ENCODE measurements at regions not wholly inside any gene's neighbourhood (a gene's known extent, or its start where the extent isn't known, plus 50 kb on each side); places are given as distances from the start of the nearest gene placed in this dataset.

DNA sequence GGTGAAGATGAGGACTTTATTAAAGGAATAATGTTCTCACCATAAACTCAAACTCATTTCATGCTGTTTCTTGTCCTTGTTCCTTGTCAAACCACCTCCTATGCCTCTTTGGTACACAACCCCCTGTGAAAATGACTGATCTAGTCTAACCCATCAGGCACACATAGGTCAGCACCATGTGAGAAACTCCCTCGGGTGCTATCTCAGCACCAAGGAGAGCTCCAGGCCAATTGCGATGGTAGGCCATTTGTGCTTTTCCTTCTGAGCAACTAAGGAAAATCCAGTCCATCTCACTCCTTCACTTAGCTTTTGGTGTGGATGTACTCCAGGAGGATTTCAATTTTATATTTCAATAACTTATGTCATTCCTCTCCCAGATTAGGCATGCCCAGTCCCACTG, 199.8 kb downstream of the ZNF608 start:
- TF ChIP-seq CTCF (conservative IDR thresholded peaks at IDR 0.05) (no peak), ZFX (IDR thresholded peaks at IDR 0.05) (no peak)
